ENCODE measurements at regions not wholly inside any gene's neighbourhood (a gene's known extent, or its start where the extent isn't known, plus 50 kb on each side); places are given as distances from the start of the nearest gene placed in this dataset.

DNA sequence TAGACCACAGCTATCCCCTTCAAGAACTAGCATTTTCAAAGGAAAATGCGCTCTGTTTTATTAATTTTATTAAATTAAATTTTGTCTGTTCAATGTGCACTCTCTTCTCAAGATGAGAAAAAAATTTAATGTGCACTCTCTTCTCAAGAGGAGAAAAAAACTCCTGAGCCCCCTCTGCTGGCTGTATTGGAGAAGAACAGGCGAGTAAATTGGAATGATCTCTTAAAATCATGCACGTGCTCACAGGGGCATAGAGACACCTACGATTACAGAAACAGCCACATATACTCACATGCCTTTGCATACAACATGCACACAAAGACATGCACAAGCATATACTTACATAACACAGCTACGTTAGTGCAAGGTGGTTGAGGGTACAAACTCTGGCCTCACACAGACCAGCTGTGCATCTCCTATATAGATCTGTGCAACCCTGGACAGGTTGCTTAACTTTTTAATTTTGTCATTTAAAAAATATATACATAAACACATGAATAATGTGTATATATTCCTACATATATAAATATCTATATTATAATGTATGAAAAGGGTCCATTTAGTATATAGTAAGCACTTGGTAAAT is 176.2 kb upstream of the CXorf66 start:
- TF ChIP-seq CTCF (IDR thresholded peaks at IDR 0.05) (peak; percentile 61 to 75 (median 63)), POLR2A (IDR thresholded peaks at IDR 0.05) (no peak)

Measured in adrenal gland (tissue), 5 donors.